AG04450 (cell line): ENCODE measurements at regions not wholly inside any gene's neighbourhood (a gene's known extent, or its start where the extent isn't known, plus 50 kb on each side); places are given as distances from the start of the nearest gene placed in this dataset.

ENCODE experiments used
- CTCF ChIA-PET: fragments of 300-600, 350-600 bp; formaldehyde crosslinking; extraction: SDS; loops from one replicate; lab custom pipeline; 2022; ENCODE audit warnings: antibody characterized with exemption, inconsistent platforms; lab: Charles Lee
- POLR2A ChIA-PET: fragments of 350-600 bp; formaldehyde crosslinking; extraction: SDS; loops from one replicate; lab custom pipeline; 2021; ENCODE audit warnings: antibody characterized with exemption, inconsistent platforms; lab: Yijun Ruan, JAX
- DNase-seq: peaks from one replicate; pipeline ENCODE4 v3.0.0-alpha.2; 2011; ENCODE audit warnings: low read depth, low spot score
- H3K27ac ChIP-seq: one replicate; pipeline ENCODE4 v1.5.1; 2012; ENCODE audit warnings: low read depth, low read length, control low read depth
- H3K27me3 ChIP-seq: one replicate; pipeline ENCODE4 v1.6.0; 2012; ENCODE audit warnings: low read length; ENCODE audit not compliant: control insufficient read depth, insufficient read depth
- H3K4me3 ChIP-seq: 2 replicates; pipeline ENCODE4 v1.5.1; 2011; ENCODE audit warnings: mild to moderate bottlenecking, low read depth, low read length, control low read depth
- H3K9me3 ChIP-seq: 2 replicates; pipeline ENCODE4 v1.5.1; 2012; ENCODE audit warnings: low read length; ENCODE audit not compliant: control insufficient read depth, insufficient read depth
- TF ChIP-seq, protein P1 (sequence below): IDR thresholded peaks from 2 replicates; pipeline ENCODE4 v1.5.1; 2011; ENCODE audit warnings: low read depth, low read length, control low read depth, inconsistent platforms

DNA sequence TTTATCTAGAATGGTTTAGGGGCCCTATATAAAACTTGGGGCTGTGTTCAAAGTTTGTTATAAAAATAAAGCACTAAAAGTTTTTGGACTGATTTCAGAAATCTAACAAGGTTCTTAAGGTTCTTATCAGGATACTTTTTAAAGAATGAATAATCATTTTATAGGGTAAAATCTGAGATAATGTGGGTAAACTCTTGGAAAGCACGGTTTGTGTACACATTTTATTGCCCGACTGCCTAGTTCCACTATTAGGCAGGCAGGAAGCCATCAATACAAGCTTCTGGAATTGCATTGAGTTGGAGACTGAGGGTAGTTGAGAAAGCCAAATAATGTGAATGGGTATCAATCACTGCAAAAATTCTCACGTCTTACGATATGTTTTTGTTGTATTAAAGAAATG, 331.0 kb upstream of the PITX2 start:
- TF ChIP-seq, protein P1, sequence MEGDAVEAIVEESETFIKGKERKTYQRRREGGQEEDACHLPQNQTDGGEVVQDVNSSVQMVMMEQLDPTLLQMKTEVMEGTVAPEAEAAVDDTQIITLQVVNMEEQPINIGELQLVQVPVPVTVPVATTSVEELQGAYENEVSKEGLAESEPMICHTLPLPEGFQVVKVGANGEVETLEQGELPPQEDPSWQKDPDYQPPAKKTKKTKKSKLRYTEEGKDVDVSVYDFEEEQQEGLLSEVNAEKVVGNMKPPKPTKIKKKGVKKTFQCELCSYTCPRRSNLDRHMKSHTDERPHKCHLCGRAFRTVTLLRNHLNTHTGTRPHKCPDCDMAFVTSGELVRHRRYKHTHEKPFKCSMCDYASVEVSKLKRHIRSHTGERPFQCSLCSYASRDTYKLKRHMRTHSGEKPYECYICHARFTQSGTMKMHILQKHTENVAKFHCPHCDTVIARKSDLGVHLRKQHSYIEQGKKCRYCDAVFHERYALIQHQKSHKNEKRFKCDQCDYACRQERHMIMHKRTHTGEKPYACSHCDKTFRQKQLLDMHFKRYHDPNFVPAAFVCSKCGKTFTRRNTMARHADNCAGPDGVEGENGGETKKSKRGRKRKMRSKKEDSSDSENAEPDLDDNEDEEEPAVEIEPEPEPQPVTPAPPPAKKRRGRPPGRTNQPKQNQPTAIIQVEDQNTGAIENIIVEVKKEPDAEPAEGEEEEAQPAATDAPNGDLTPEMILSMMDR: no peak
- DNase-seq: no peak
- Histone ChIP-seq H3K9me3 (no peaks in the 10 kb centered on the region), H3K27me3 (no peaks in the 10 kb centered on the region), H3K4me3 (no peak overlapping the region), H3K27ac (no peak overlapping the region)
- ChIA-PET POLR2A (no interaction called here), CTCF (no interaction called here)

DNA sequence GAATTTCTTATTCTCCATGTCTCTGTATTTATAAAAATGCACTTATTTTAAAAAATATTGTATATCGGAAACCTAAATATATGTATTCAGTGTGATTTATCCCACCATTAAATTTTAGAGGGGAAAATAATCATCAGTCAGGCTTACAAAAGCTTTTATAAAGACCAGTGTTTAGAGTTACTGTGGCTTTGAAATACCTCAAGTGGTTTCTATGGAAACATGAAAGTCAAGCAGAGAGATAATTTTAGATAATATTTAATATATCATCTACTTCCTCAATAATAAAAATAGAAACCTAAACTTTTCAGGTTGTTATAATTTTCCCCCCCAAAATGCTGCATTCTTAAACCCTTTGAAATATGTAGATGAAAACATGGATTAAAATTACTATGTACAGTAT, 332.9 kb upstream of the PITX2 start:
- no peak for DNase-seq
- ChIA-PET CTCF (no interaction called here), POLR2A (no interaction called here)
- no peak overlapping the region for H3K27ac ChIP-seq
- TF ChIP-seq, protein P1: no peak
- no peak overlapping the region for H3K4me3 ChIP-seq
- H3K9me3 ChIP-seq: no peaks in the 10 kb centered on the region
- no peaks in the 10 kb centered on the region for H3K27me3 ChIP-seq

DNA sequence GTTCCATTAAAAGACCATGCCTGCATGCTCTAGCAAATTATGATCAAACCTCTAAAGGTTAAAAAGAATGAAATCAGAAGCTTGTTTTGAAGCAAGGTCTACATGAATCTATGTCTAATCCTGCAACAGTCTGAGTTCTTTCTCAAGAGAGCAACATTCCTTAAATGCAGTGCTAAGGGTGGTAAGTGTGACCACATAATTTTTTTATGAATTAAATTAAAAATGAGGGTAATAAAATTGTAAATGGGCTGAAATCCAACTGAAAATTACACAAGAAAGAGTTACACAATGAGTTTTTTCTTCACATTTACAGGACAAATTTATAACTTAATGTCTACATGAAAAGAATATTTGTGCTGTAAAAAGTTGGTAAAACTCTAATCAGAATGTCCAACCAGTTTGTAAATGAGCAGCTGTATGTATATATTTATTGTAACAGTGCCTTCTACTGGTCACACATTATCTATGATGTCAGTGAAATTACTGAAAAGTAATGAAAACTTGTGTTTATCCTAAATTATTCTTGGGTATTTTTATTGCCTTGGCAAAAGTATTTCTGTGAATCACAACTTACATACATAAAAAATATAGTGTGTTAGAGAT, 336.3 kb upstream of the PITX2 start:
- POLR2A ChIA-PET: no interaction called here

DNA sequence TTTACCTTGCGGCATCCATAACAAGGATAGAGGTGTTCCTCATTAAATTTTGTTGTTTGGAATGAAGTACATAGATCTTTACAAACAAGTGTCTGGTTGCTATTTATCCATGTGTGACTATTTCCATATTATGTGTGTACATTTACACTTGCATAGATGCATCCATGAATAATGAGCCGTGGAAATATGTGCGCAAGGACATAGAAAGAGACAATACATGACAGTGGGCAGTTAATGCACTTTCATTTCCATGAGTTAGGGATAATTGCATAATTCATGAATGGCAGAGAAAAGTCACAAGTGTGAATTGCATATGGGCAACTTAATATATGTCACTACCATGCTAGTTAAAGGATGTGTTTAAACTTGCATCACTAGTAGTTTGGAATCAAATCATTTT, 338.2 kb upstream of the PITX2 start:
- DNase-seq: no peak
- Histone ChIP-seq H3K27me3 (no peaks in the 10 kb centered on the region), H3K4me3 (no peak overlapping the region), H3K9me3 (no peaks in the 10 kb centered on the region), H3K27ac (no peak overlapping the region)
- ChIA-PET POLR2A (no interaction called here), CTCF (no interaction called here)
- TF ChIP-seq, protein P1: no peak

More for the DNA sequence above, 336.3 kb upstream of the PITX2 start:
- DNase-seq: no peak
- Histone ChIP-seq H3K27me3 (no peaks in the 10 kb centered on the region), H3K9me3 (no peaks in the 10 kb centered on the region), H3K27ac (no peak overlapping the region), H3K4me3 (no peak overlapping the region)
- CTCF ChIA-PET: interaction anchor here (0.6 to 2.7 kb wide), 4 partner anchors 18 to 342 kb away, joined by 3 to 22 read pairs (median 4); no protein-coding TSS in a partner anchor
- TF ChIP-seq, protein P1: peak; percentile 39

DNA sequence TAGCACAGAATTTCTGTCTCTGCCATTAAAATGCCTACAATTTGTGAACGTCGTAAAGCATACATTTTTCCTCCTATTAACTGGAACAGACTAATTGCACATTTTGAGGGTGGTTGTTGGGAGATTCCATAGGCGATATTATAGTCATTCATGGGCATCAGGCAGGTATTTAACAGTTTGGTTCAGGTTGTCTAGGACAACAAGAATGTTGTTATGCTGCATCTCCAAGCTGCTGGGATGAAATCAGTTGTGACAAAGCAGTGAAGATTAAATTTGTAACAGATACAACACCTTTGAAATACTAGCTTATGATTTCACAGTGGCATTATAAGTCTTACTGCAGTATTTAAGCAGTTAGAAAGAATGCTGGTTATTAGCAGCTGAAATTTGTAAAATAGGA, 339.7 kb upstream of the PITX2 start:
- DNase-seq: no peak
- CTCF ChIA-PET: no interaction called here
- POLR2A ChIA-PET: no interaction called here

More for the DNA sequence above, 339.7 kb upstream of the PITX2 start:
- Histone ChIP-seq H3K4me3 (no peak overlapping the region), H3K27me3 (no peaks in the 10 kb centered on the region), H3K27ac (no peak overlapping the region), H3K9me3 (no peaks in the 10 kb centered on the region)
- TF ChIP-seq, protein P1: no peak
